MCF 10A (cell line): ENCODE measurements at regions not wholly inside any gene's neighbourhood (a gene's known extent, or its start where the extent isn't known, plus 50 kb on each side); places are given as distances from the start of the nearest gene placed in this dataset.

Experiments used
- BruUV-seq: library from RNA; stranded (reverse); fragments of 400-500 nt; replicated peaks from 2 replicates; lab custom pipeline; 2021; lab: Mats Ljungman, UMichigan
- CTCF ChIA-PET: fragments of 300-600 bp; sonication (Branson Sonifier 250); formaldehyde crosslinking; extraction: SDS; loops from one replicate; lab custom pipeline; 2021; ENCODE audit warnings: antibody characterized with exemption, inconsistent platforms; lab: Yijun Ruan, JAX
- POLR2A ChIA-PET: fragments of 300-600, 350-650 bp; sonication (Branson Sonifier 250); formaldehyde crosslinking; extraction: SDS; loops from one replicate; lab custom pipeline; 2020; ENCODE audit warnings: antibody characterized with exemption, inconsistent platforms; lab: Yijun Ruan, JAX
- DNase-seq: peaks from one replicate; pipeline ENCODE4 v3.0.0-alpha.2; 2018; ENCODE audit not compliant: unreplicated experiment
- H3K27ac Mint-ChIP-seq: one replicate; pipeline ENCODE4 v1.8.0; 2022; ENCODE audit warnings: mild to moderate bottlenecking, low read depth, mixed read lengths; ENCODE audit not compliant: unreplicated experiment
- H3K27me3 Mint-ChIP-seq: one replicate; pipeline ENCODE4 v1.8.0; 2022; ENCODE audit warnings: mixed read lengths; ENCODE audit not compliant: insufficient read depth, unreplicated experiment
- H3K36me3 Mint-ChIP-seq: one replicate; pipeline ENCODE4 v1.8.0; 2022; ENCODE audit warnings: mild to moderate bottlenecking, moderate library complexity, mixed read lengths; ENCODE audit not compliant: insufficient read depth, unreplicated experiment
- H3K4me1 Mint-ChIP-seq: one replicate; pipeline ENCODE4 v1.8.0; 2022; ENCODE audit warnings: mixed read lengths; ENCODE audit not compliant: insufficient read depth, unreplicated experiment
- H3K4me3 Mint-ChIP-seq: one replicate; pipeline ENCODE4 v1.8.0; 2022; ENCODE audit warnings: mild to moderate bottlenecking, moderate library complexity, mixed read lengths; ENCODE audit not compliant: unreplicated experiment
- H3K9me3 Mint-ChIP-seq: one replicate; pipeline ENCODE4 v1.8.0; 2022; ENCODE audit warnings: mixed read lengths; ENCODE audit not compliant: unreplicated experiment
- intact Hi-C: fragments of 100-400 bp; cut with micrococcal nuclease; formaldehyde crosslinking; loops from 2 replicates; pipeline ENCODE4 v1.14.1; 2022
- TF ChIP-seq, protein P1 (sequence below): fragments of 200-600 bp; IDR thresholded peaks from one replicate; pipeline ENCODE4 v1.8.0; 2022; ENCODE audit warnings: antibody characterized with exemption, mild to moderate bottlenecking; ENCODE audit not compliant: unreplicated experiment

- no peaks in the 10 kb centered on the region for H3K27me3 Mint-ChIP-seq
- no peaks in the 10 kb centered on the region for H3K9me3 Mint-ChIP-seq
- peaks cover 4% of the 10 kb centered on the region for H3K4me1 Mint-ChIP-seq
- no TSS peak for BruUV-seq
- intact Hi-C loops = loop anchor here (1.0 kb wide), 1 partner anchor 117 kb away; no protein-coding TSS in a partner anchor
- ChIA-PET POLR2A (no interaction called here), CTCF (interaction anchor here (0.6 to 1.3 kb wide), 7 partner anchors 21 to 430 kb away, joined by 3 to 6 read pairs (median 3); no protein-coding TSS in a partner anchor)
- DNase-seq = peak; percentile 49
- no peaks in the 10 kb centered on the region for H3K36me3 Mint-ChIP-seq
- H3K27ac Mint-ChIP-seq = no peak overlapping the region
- TF ChIP-seq, protein P1, sequence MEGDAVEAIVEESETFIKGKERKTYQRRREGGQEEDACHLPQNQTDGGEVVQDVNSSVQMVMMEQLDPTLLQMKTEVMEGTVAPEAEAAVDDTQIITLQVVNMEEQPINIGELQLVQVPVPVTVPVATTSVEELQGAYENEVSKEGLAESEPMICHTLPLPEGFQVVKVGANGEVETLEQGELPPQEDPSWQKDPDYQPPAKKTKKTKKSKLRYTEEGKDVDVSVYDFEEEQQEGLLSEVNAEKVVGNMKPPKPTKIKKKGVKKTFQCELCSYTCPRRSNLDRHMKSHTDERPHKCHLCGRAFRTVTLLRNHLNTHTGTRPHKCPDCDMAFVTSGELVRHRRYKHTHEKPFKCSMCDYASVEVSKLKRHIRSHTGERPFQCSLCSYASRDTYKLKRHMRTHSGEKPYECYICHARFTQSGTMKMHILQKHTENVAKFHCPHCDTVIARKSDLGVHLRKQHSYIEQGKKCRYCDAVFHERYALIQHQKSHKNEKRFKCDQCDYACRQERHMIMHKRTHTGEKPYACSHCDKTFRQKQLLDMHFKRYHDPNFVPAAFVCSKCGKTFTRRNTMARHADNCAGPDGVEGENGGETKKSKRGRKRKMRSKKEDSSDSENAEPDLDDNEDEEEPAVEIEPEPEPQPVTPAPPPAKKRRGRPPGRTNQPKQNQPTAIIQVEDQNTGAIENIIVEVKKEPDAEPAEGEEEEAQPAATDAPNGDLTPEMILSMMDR = peak; percentile 49
- no peak overlapping the region for H3K4me3 Mint-ChIP-seq
These were observed 85.0 kb upstream of the FAM241A start for GRCh38 chr4:112060212-112060611.

DNA sequence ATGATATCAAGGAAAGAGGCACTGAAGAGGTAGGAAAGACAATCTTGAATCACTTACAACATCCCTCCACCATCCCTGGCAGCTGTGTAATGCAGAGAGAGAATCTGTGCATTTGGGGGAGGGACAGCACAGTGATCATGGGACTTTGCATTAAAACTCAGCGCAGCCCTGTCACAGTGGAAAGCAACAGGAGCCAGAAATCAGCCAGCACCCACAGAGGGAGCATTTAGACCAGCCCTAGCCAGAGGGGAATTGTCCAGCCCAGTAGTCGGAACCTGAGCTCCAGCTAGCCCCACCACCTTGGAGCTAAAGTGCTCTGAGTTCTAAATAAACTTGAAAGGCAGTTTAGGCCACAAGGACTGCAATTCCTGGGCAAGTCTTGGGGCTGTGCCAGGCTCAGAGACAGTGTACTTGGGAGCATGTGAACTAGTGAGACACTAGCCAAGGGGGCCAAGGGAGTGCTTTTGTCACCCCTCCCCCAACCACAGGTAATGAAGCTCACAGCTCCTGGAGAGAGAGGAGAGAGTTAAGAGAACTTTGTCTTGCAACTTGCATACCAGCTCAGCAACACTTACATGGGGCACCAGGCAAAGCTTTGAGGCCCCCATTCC lies 83.9 kb upstream of the FAM241A start:
- Mint-ChIP-seq H3K36me3 (no peaks in the 10 kb centered on the region), H3K4me1 (peaks cover 4% of the 10 kb centered on the region), H3K27me3 (no peaks in the 10 kb centered on the region), H3K9me3 (no peaks in the 10 kb centered on the region), H3K4me3 (no peak overlapping the region), H3K27ac (no peak overlapping the region)
- intact Hi-C loops = no loop called here
- POLR2A ChIA-PET = no interaction called here
- no peak for DNase-seq
- no TSS peak for BruUV-seq
- TF ChIP-seq, protein P1 = no peak
- CTCF ChIA-PET = interaction anchor here (0.6 to 1.4 kb wide), 8 partner anchors 11 to 483 kb away, joined by 3 to 5 read pairs (median 3); no protein-coding TSS in a partner anchor

DNA sequence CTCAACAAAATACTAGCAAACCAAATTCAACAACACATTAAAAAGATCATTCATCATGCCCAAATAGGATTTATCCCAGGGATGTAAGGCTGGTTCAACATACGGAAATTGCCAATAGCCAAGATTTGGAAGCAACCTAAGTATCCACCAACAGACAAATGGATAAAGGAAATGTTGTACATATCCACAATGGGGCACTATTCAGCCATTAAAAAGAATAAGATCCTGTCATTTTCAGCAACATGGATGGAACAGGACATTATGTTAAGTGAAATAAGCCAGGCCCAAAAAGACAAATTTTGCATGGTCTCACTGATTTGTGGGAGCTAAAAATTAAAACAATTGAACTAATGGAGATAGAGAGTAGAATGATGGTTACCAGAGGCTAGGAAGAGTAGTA lies 82.0 kb upstream of the FAM241A start:
- intact Hi-C loops = no loop called here

DNA sequence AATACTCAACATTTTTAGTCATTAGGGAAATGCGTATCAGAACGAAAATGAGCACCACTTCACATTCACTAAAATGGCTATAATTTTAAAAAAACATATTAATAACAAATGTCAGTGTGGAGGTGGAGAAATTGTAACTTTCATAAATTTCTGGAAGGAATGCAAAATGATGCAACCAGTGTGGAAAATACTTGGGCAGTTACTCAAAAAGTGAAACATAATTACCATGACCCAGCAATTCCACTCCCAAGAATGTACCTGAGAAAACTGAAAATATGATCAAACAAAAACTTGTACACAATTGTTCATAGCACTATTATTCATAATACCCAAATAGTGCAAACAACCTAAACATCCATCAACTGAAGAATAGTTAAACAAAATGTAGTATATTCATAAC lies 76.1 kb upstream of the FAM241A start:
- H3K9me3 Mint-ChIP-seq = no peaks in the 10 kb centered on the region
- H3K4me3 Mint-ChIP-seq = no peak overlapping the region
- no peaks in the 10 kb centered on the region for H3K36me3 Mint-ChIP-seq
- no TSS peak for BruUV-seq
- H3K4me1 Mint-ChIP-seq = no peaks in the 10 kb centered on the region
- ChIA-PET POLR2A (interaction anchor here (0.7 kb wide), 1 partner anchor 285 kb away, joined by 3 read pairs; no protein-coding TSS in a partner anchor), CTCF (interaction anchor here (0.6 kb wide), 1 partner anchor 536 kb away, joined by 4 read pairs; no protein-coding TSS in a partner anchor)
- H3K27me3 Mint-ChIP-seq = no peaks in the 10 kb centered on the region
- TF ChIP-seq, protein P1 = no peak
- intact Hi-C loops = no loop called here
- DNase-seq = peak; percentile 36
- no peak overlapping the region for H3K27ac Mint-ChIP-seq

More for the DNA sequence above, 82.0 kb upstream of the FAM241A start:
- DNase-seq = peak; percentile 29
- ChIA-PET CTCF (no interaction called here), POLR2A (no interaction called here)
- BruUV-seq = no TSS peak
- TF ChIP-seq, protein P1 = peak; percentile 13
- Mint-ChIP-seq H3K27ac (no peak overlapping the region), H3K4me3 (no peak overlapping the region), H3K27me3 (no peaks in the 10 kb centered on the region), H3K4me1 (peaks cover 4% of the 10 kb centered on the region), H3K36me3 (no peaks in the 10 kb centered on the region), H3K9me3 (no peaks in the 10 kb centered on the region)
